ENCODE measurements at regions not wholly inside any gene's neighbourhood (a gene's known extent, or its start where the extent isn't known, plus 50 kb on each side); places are given as distances from the start of the nearest gene placed in this dataset.
"Not testable (repeated sequence)": the region's sequence is repeated elsewhere in the genome, so short reads cannot be mapped to it uniquely, and the experiment has no call there.

GRCh38 chr2:129190494-129190893 lies 789.0 kb upstream of the RAB6C start:
- no peak for DNase-seq

GRCh38 chr2:129191530-129191929 lies 787.9 kb upstream of the RAB6C start:
- DNase-seq, result no peak

- no peak for DNase-seq
Observed at GRCh38 chr2:129192117-129192516, 787.3 kb upstream of the RAB6C start.

- DNase-seq, result no peak
Observed at GRCh38 chr2:129192841-129193253, 786.6 kb upstream of the RAB6C start.

GRCh38 chr2:129193961-129194360 lies 785.5 kb upstream of the RAB6C start:
- no peak for DNase-seq

- DNase-seq, result no peak
Observed at GRCh38 chr2:129199501-129199900, 780.0 kb upstream of the RAB6C start.

- no peak for DNase-seq
Observed at GRCh38 chr2:129201696-129202095, 777.8 kb upstream of the RAB6C start.

GRCh38 chr2:129203331-129203730 lies 776.1 kb upstream of the RAB6C start:
- no peak for DNase-seq

- not testable (repeated sequence) for DNase-seq
Observed at GRCh38 chr2:129204581-129204980, 774.9 kb upstream of the RAB6C start.

- no peak for DNase-seq
Observed at GRCh38 chr2:129205176-129205575, 774.3 kb upstream of the RAB6C start.

- no peak for DNase-seq
Observed at GRCh38 chr2:129205766-129206165, 773.7 kb upstream of the RAB6C start.

- no peak for DNase-seq
Observed at GRCh38 chr2:129212299-129212958, 767.0 kb upstream of the RAB6C start.

- DNase-seq, result no peak
Observed at GRCh38 chr2:129224022-129224421, 755.4 kb upstream of the RAB6C start.

GRCh38 chr2:129224486-129224885 lies 755.0 kb upstream of the RAB6C start:
- no peak for DNase-seq

- DNase-seq, result no peak
Observed at GRCh38 chr2:129229196-129229595, 750.3 kb upstream of the RAB6C start.

GRCh38 chr2:129229830-129230441 lies 749.5 kb upstream of the RAB6C start:
- no peak for DNase-seq

- DNase-seq, result no peak
Observed at GRCh38 chr2:129231924-129232323, 747.5 kb upstream of the RAB6C start.

GRCh38 chr2:129233166-129233565 lies 746.3 kb upstream of the RAB6C start:
- no peak for DNase-seq

- DNase-seq, result no peak
Observed at GRCh38 chr2:129233751-129234406, 745.6 kb upstream of the RAB6C start.

- DNase-seq, result no peak
Observed at GRCh38 chr2:129236601-129237000, 742.9 kb upstream of the RAB6C start.

- DNase-seq, result no peak
Observed at GRCh38 chr2:129237966-129238725, 741.3 kb upstream of the RAB6C start.

- no peak for DNase-seq
Observed at GRCh38 chr2:129239141-129239540, 740.3 kb upstream of the RAB6C start.

GRCh38 chr2:129240061-129240460 lies 739.4 kb upstream of the RAB6C start:
- no peak for DNase-seq

GRCh38 chr2:129242269-129242668 lies 737.2 kb upstream of the RAB6C start:
- no peak for DNase-seq

Data from T-helper 9 cell (primary cell).